NB4 (cell line): ENCODE measurements at regions not wholly inside any gene's neighbourhood (a gene's known extent, or its start where the extent isn't known, plus 50 kb on each side); places are given as distances from the start of the nearest gene placed in this dataset.
A peak's percentile ranks its signal among the peaks of the same experiment; 100 is the strongest.

Source experiments
- DNase-seq: peaks from one replicate; pipeline ENCODE4 v3.0.0; 2010; ENCODE audit warnings: low read depth
- H3K4me3 ChIP-seq: one replicate; pipeline ENCODE4 v1.5.1; 2011; ENCODE audit warnings: mild to moderate bottlenecking, low read depth, low read length, moderate library complexity
- MYC ChIP-seq: IDR thresholded peaks from 2 replicates; pipeline ENCODE4 v1.6.1; 2011; ENCODE audit warnings: low read depth, low read length
- POLR2A ChIP-seq: IDR thresholded peaks from 2 replicates; pipeline ENCODE4 v1.6.1; 2011; ENCODE audit warnings: mild to moderate bottlenecking; ENCODE audit not compliant: insufficient read length; ENCODE audit errors: extremely low read depth
- TF ChIP-seq, protein P1 (sequence below): IDR thresholded peaks from 2 replicates; pipeline ENCODE4 v1.6.1; 2011; ENCODE audit warnings: low read depth, low read length
- TF ChIP-seq, protein P2 (sequence below): IDR thresholded peaks from one replicate; pipeline ENCODE4 v1.5.1; 2012; ENCODE audit warnings: low read depth, low read length

DNA sequence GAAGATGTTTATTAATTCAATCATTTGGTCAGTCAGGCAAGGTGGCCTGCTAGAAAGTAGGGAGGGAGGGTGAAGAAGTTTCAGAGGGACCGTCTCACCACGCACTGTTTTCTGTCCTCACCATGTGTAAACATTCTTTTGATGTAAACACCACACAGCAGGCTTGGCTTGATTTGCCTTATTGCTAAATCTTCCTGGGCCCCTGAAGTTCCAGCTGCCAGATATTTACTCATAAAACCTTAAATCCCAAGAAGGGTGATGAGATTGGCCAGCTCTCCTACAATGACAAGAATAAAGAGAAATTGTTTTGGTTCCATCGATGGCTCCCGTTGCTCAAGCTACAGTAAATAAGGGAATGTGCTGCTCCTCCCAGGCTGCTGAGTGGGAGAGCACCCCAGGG is 198.2 kb upstream of the TMTC4 start:
- DNase-seq, result no peak
- TF ChIP-seq, protein P1, sequence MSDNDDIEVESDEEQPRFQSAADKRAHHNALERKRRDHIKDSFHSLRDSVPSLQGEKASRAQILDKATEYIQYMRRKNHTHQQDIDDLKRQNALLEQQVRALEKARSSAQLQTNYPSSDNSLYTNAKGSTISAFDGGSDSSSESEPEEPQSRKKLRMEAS, result no peak
- TF ChIP-seq POLR2A (no peak), MYC (no peak)
- TF ChIP-seq, protein P2, sequence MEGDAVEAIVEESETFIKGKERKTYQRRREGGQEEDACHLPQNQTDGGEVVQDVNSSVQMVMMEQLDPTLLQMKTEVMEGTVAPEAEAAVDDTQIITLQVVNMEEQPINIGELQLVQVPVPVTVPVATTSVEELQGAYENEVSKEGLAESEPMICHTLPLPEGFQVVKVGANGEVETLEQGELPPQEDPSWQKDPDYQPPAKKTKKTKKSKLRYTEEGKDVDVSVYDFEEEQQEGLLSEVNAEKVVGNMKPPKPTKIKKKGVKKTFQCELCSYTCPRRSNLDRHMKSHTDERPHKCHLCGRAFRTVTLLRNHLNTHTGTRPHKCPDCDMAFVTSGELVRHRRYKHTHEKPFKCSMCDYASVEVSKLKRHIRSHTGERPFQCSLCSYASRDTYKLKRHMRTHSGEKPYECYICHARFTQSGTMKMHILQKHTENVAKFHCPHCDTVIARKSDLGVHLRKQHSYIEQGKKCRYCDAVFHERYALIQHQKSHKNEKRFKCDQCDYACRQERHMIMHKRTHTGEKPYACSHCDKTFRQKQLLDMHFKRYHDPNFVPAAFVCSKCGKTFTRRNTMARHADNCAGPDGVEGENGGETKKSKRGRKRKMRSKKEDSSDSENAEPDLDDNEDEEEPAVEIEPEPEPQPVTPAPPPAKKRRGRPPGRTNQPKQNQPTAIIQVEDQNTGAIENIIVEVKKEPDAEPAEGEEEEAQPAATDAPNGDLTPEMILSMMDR, result no peak
- no peak overlapping the region for H3K4me3 ChIP-seq

DNA sequence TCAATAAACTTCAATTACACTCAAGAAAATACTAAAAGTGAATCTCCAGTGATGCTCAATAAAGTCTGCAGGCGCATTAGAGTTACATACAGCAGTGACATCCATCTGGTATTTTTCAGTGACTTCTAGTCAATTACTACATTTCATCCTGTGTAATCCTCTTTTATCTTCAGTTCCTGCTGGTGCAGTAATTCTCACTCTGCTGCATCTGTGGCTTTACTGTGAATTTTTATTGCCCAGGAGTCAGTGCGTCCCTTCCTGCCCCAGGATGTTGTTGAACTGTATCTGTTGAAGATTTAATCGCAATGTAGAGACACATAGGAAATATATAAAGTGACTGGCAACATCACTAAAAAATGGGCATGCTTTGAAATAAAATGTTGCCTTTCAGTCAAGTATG is 196.3 kb upstream of the TMTC4 start:
- no peak overlapping the region for H3K4me3 ChIP-seq
- TF ChIP-seq POLR2A (no peak), MYC (no peak)
- TF ChIP-seq, protein P2, result no peak
- DNase-seq, result no peak

DNA sequence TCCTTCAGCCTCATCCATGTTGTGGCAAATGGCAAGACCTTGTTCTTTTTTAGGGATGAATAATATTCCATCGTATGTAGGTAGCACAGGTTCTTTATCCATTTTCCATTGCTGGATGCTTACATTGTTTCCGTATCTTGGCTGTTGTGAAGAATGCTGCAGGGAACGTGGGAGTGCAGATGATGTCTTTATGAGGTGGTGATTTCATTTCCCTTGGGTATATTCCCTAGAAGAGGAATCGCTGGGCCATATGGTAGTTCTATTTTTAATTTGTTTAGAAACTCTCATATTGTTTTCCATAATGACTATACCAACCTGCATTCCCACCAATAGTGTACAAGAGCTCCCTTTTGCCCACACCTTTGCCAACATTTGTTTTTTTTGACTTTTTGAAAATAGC is 186.3 kb upstream of the TMTC4 start:
- DNase-seq, result no peak
- TF ChIP-seq, protein P2, result no peak
- no peak for TF ChIP-seq MYC
- TF ChIP-seq POLR2A, result no peak
- TF ChIP-seq, protein P1, result no peak
- no peak overlapping the region for H3K4me3 ChIP-seq

DNA sequence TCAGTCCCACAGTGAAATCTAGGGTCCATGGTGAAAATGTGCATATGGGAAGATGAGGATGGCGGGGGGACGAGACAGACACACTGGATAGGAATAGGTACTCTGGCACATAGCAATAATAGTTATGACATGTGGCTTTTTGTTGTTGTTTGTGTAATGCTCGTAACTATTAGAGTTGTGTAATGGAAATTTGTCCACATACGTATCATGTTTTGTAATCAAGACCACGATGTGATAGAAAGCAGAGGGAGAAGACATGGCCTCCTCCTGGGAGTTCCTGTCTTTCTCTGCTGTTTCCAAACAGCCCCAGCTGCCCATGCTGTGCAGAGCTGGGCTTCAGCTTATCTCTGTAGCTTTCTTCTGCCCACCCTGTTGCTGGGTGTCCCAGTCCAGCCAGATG is 185.3 kb upstream of the TMTC4 start:
- no peak overlapping the region for H3K4me3 ChIP-seq
- DNase-seq, result no peak
- TF ChIP-seq, protein P2, result no peak
- no peak for TF ChIP-seq MYC
- TF ChIP-seq POLR2A, result no peak
- TF ChIP-seq, protein P1, result no peak

DNA sequence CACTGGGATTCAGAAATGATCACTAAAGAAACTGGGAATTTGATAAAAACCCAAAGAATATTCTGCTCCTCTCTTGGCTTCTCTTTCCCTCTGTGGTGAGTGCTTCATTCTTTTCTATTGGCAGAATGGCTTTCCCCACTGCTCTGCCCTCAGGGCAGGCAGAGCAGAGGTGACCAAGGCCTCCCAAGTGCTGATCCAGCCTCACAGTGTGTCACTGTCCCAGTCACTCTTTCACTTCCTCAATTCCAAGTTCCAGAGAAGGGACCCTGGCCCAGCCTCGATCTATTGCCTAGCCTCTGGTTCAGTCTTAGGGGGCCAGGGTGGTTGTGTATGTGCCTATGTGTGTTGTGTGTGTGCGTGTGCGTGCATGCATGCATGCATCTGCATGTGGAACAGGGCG is 180.6 kb upstream of the TMTC4 start:
- H3K4me3 ChIP-seq, result no peak overlapping the region
- DNase-seq, result peak; percentile 28
- TF ChIP-seq, protein P1, result no peak
- TF ChIP-seq MYC, result no peak
- no peak for TF ChIP-seq POLR2A
- TF ChIP-seq, protein P2, result no peak

DNA sequence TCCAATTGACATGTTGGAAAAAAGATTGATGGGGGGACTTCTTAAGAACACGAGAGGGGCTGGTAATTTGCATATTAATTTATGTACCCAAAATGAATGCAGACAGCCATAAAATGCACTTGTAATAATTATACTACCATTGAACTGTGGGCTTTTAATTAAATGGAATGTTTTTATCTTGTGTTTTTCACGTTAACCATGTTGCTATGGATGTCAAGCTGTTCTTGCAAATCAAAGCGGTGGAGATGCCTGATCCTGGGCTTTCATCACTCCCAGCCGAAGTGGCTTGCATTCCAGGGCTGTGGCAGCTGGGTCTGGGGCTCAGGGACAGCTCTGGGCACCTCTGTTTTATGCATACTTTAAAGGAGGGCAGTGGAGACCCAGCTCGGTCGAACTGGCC is 179.4 kb upstream of the TMTC4 start:
- DNase-seq, result no peak
- TF ChIP-seq, protein P1, result no peak
- no peak for TF ChIP-seq MYC
- H3K4me3 ChIP-seq, result no peak overlapping the region
